H1 (cell line): ENCODE measurements at regions not wholly inside any gene's neighbourhood (a gene's known extent, or its start where the extent isn't known, plus 50 kb on each side); places are given as distances from the start of the nearest gene placed in this dataset.

Source experiments
- CTCF ChIA-PET: fragments of 300-600 bp; sonication (Branson Sonifier 250); formaldehyde crosslinking; loops from one replicate; lab custom pipeline; 2021; ENCODE audit not compliant: partially characterized antibody; lab: Charles Lee
- POLR2A ChIA-PET: fragments of 300-600 bp; sonication (Branson Sonifier 250); formaldehyde crosslinking; loops from one replicate; lab custom pipeline; 2021; ENCODE audit warnings: inconsistent platforms; ENCODE audit not compliant: partially characterized antibody; lab: Charles Lee
- DNase-seq, 2 experiments: peaks; one replicate each; pipeline versions ENCODE4 v3.0.0 to v3.0.0-alpha.2; 2010 to 2022; ENCODE audit warnings: low spot score in 2 of 2, low read depth in 1 of 2, mixed read lengths in 1 of 2
- FAIRE-seq: peaks from 2 replicates; lab custom pipeline; 2011; peaks lifted over from hg19 to GRCh38; lab: Jason Lieb, UNC
- H2AFZ ChIP-seq: 2 replicates; pipeline ENCODE4 v1.8.1; 2012; ENCODE audit warnings: low read length, inconsistent platforms
- H2AK5ac ChIP-seq: 2 replicates; pipeline ENCODE4 v1.6.1; 2013; ENCODE audit warnings: low read depth, low read length
- H2BK120ac ChIP-seq: replicated peaks from 2 replicates; pipeline ENCODE3; 2013; ENCODE audit warnings: low read depth, low read length, inconsistent platforms
- H2BK12ac ChIP-seq: 2 replicates; pipeline ENCODE4 v1.6.1; 2013; ENCODE audit warnings: low read depth, low read length
- H2BK15ac ChIP-seq: 2 replicates; pipeline ENCODE4 v1.6.1; 2013; ENCODE audit warnings: low read length
- H2BK20ac ChIP-seq: 2 replicates; pipeline ENCODE4 v1.6.1; 2013; ENCODE audit warnings: low read length
- H2BK5ac ChIP-seq: 2 replicates; pipeline ENCODE4 v1.6.1; 2013; ENCODE audit warnings: low read depth, low read length
- H3K14ac ChIP-seq: 2 replicates; pipeline ENCODE4 v1.6.1; 2013; ENCODE audit warnings: inconsistent platforms; ENCODE audit not compliant: insufficient read length
- H3K18ac ChIP-seq: 2 replicates; pipeline ENCODE4 v1.6.1; 2013; ENCODE audit warnings: low read length; ENCODE audit errors: extremely low read depth
- H3K23ac ChIP-seq: 2 replicates; pipeline ENCODE4 v1.6.1; 2013; ENCODE audit warnings: inconsistent platforms; ENCODE audit not compliant: insufficient read length
- H3K23me2 ChIP-seq: 2 replicates; pipeline ENCODE4 v1.6.1; 2013; ENCODE audit warnings: low read depth, low read length
- H3K27ac ChIP-seq: 2 replicates; pipeline ENCODE4 v1.6.1; 2011; ENCODE audit warnings: low read depth, low read length, inconsistent platforms
- H3K27me3 ChIP-seq, 4 experiments: replicated peaks in 1 of 4; 1 replicate in 1 of 4; 2 replicates in 3 of 4; pipeline versions ENCODE4 v1.6.1 to v1.8.1; 2011 to 2013; ENCODE audit warnings: low read length in 3 of 4, mild to moderate bottlenecking in 3 of 4, inconsistent platforms in 2 of 4, mixed read lengths in 2 of 4, moderate library complexity in 1 of 4; ENCODE audit not compliant: control insufficient read depth in 3 of 4, insufficient read depth in 3 of 4; ENCODE audit errors: extremely low read depth in 1 of 4
- H3K36me3 ChIP-seq, 4 experiments: 2 replicates each; pipeline versions ENCODE4 v1.6.1 to v1.8.1; 2011 to 2013; ENCODE audit warnings: mild to moderate bottlenecking in 4 of 4, low read length in 3 of 4, moderate library complexity in 2 of 4, control low read depth in 1 of 4, inconsistent platforms in 1 of 4; ENCODE audit not compliant: insufficient read depth in 4 of 4, control insufficient read depth in 2 of 4
- H3K4ac ChIP-seq: replicated peaks from 2 replicates; pipeline ENCODE3; 2013; ENCODE audit warnings: low read length, low read depth, mixed read lengths, inconsistent platforms; ENCODE audit not compliant: insufficient read length
- H3K4me1 ChIP-seq, 4 experiments: replicated peaks in 1 of 4; 1 replicate in 1 of 4; 2 replicates in 3 of 4; pipeline versions ENCODE4 v1.6.1 to v1.8.1; 2011 to 2013; ENCODE audit warnings: low read length in 3 of 4, inconsistent platforms in 2 of 4, mixed read lengths in 1 of 4; ENCODE audit not compliant: insufficient read depth in 4 of 4, control insufficient read depth in 3 of 4
- H3K4me2 ChIP-seq, 2 experiments: 2 replicates each; pipeline versions ENCODE4 v1.6.1 to v1.8.1; 2011 to 2013; ENCODE audit warnings: low read depth in 2 of 2, low read length in 2 of 2, control low read depth in 1 of 2, inconsistent platforms in 1 of 2, mild to moderate bottlenecking in 1 of 2; ENCODE audit not compliant: insufficient read depth in 1 of 2
- H3K4me3 ChIP-seq, 4 experiments: fragments of 200-600, 300-600 bp in 1 of 4; sonication (generic), shearing (Covaris generic), sonication (Bioruptor Twin) in 1 of 4; 2 replicates each; pipeline versions ENCODE4 v1.5.1 to v1.8.1; 2011 to 2016; ENCODE audit warnings: low read length in 4 of 4, low read depth in 3 of 4, control low read depth in 2 of 4, inconsistent platforms in 2 of 4, mild to moderate bottlenecking in 2 of 4, mixed read lengths in 1 of 4, moderate library complexity in 1 of 4; ENCODE audit not compliant: insufficient read depth in 2 of 4; ENCODE audit errors: extremely low read depth in 1 of 4
- H3K56ac ChIP-seq: replicated peaks from 2 replicates; pipeline ENCODE3; 2013; ENCODE audit warnings: low read depth, mild to moderate bottlenecking, mixed read lengths, low read length, inconsistent platforms; ENCODE audit not compliant: insufficient read length
- H3K79me1 ChIP-seq: 2 replicates; pipeline ENCODE4 v1.6.1; 2013; ENCODE audit warnings: low read depth, low read length, control low read depth
- H3K79me2 ChIP-seq, 2 experiments: 2 replicates each; pipeline versions ENCODE4 v1.6.1 to v1.8.1; 2012 to 2013; ENCODE audit warnings: low read length in 2 of 2, mild to moderate bottlenecking in 2 of 2, inconsistent platforms in 1 of 2; ENCODE audit not compliant: insufficient read depth in 2 of 2, control insufficient read depth in 1 of 2
- H3K9ac ChIP-seq, 4 experiments: replicated peaks in 1 of 4; 1 replicate in 1 of 4; 2 replicates in 3 of 4; pipeline versions ENCODE4 v1.6.1 to v1.8.1; 2011 to 2013; ENCODE audit warnings: low read depth in 3 of 4, low read length in 3 of 4, control low read depth in 2 of 4, mild to moderate bottlenecking in 2 of 4, moderate library complexity in 2 of 4, inconsistent platforms in 1 of 4; ENCODE audit errors: extremely low read depth in 1 of 4
- H3K9me3 ChIP-seq, 2 experiments: 2 replicates each; pipeline versions ENCODE4 v1.6.1 to v1.8.1; 2012 to 2013; ENCODE audit warnings: mild to moderate bottlenecking in 2 of 2, moderate library complexity in 2 of 2, control low read depth in 1 of 2, inconsistent platforms in 1 of 2, low read depth in 1 of 2, low read length in 1 of 2, mixed read lengths in 1 of 2; ENCODE audit not compliant: insufficient read depth in 2 of 2
- H4K20me1 ChIP-seq, 2 experiments: replicated peaks in 1 of 2; 2 replicates each; pipeline versions ENCODE3 to v1.8.1; 2011 to 2013; ENCODE audit warnings: inconsistent platforms in 2 of 2, low read length in 2 of 2, mild to moderate bottlenecking in 1 of 2; ENCODE audit not compliant: insufficient read depth in 2 of 2, control insufficient read depth in 1 of 2
- H4K5ac ChIP-seq: 2 replicates; pipeline ENCODE4 v1.6.1; 2013; ENCODE audit warnings: low read length, low read depth, mixed read lengths, inconsistent platforms; ENCODE audit not compliant: insufficient read length
- H4K8ac ChIP-seq: 2 replicates; pipeline ENCODE4 v1.8.0; 2013; ENCODE audit warnings: mild to moderate bottlenecking, moderate library complexity, low read length, inconsistent platforms; ENCODE audit not compliant: insufficient read depth; ENCODE audit errors: extremely low read depth
- H4K91ac ChIP-seq: replicated peaks from 2 replicates; pipeline ENCODE3; 2013; ENCODE audit warnings: low read length, mixed read lengths, inconsistent platforms; ENCODE audit not compliant: insufficient read length
- BACH1 ChIP-seq: IDR thresholded peaks from 2 replicates; pipeline ENCODE4 v1.6.1; 2012; ENCODE audit warnings: low read length, improper control_type of control experiment
- BCL11A ChIP-seq, 2 experiments: IDR thresholded peaks; one replicate each; pipeline ENCODE4 v1.6.1; 2011; ENCODE audit warnings: low read depth in 2 of 2, low read length in 2 of 2, mild to moderate bottlenecking in 2 of 2
- CBX5 ChIP-seq: fragments of 300-800, 300-1000 bp; sonication (generic); IDR thresholded peaks from 2 replicates; pipeline ENCODE4 v1.7.1; 2016; ENCODE audit warnings: antibody characterized with exemption, low read length, low read depth
- CHD2 ChIP-seq: IDR thresholded peaks from 2 replicates; pipeline ENCODE4 v1.6.1; 2012; ENCODE audit warnings: low read length, improper control_type of control experiment
- JUN ChIP-seq: IDR thresholded peaks from 2 replicates; pipeline ENCODE4 v1.6.1; 2011; ENCODE audit warnings: low read depth, mild to moderate bottlenecking, improper control_type of control experiment, low read length
- POLR2AphosphoS5 ChIP-seq: IDR thresholded peaks from 2 replicates; pipeline ENCODE4 v1.6.1; 2011; ENCODE audit warnings: low read depth, low read length
- RFX5 ChIP-seq: IDR thresholded peaks from 2 replicates; pipeline ENCODE4 v1.6.1; 2011; ENCODE audit warnings: low read depth, low read length, improper control_type of control experiment, borderline replicate concordance
- SIX5 ChIP-seq: IDR thresholded peaks from 2 replicates; pipeline ENCODE4 v1.6.1; 2011; ENCODE audit warnings: mild to moderate bottlenecking, low read depth, low read length
- TEAD4 ChIP-seq: IDR thresholded peaks from 2 replicates; pipeline ENCODE4 v1.6.1; 2012; ENCODE audit warnings: low read depth, low read length, inconsistent platforms, mixed read lengths
- YY1 ChIP-seq: IDR thresholded peaks from 2 replicates; pipeline ENCODE4 v1.6.1; 2011; ENCODE audit warnings: low read depth, mild to moderate bottlenecking, low read length
- WGBS, 2 experiments: shearing (Covaris generic) in 1 of 2; methylation state at CpG; one replicate each; pipeline versions ENCODE4 v1.1.6 to v1.1.7; 2013 to 2015; ENCODE audit warnings: low lambda C conversion rate in 2 of 2, mixed read lengths in 2 of 2, inconsistent platforms in 1 of 2, low coverage in 1 of 2, missing lambda C conversion rate in 1 of 2; ENCODE audit not compliant: insufficient replicate concordance in 2 of 2, insufficient coverage in 1 of 2, insufficient read length in 1 of 2; ENCODE audit errors: extremely low coverage in 1 of 2, missing lambda C conversion rate in 1 of 2; 5-methylcytosine and 5-hydroxymethylcytosine counted together
- TF ChIP-seq, protein P1 (sequence below): IDR thresholded peaks from 2 replicates; pipeline ENCODE4 v1.6.1; 2012; ENCODE audit warnings: inconsistent platforms

GRCh38 chr11:69563306-69563705 is 77.7 kb upstream of the CCND1 start:
- no peak for FAIRE-seq
- TF ChIP-seq CBX5 (no peak), SIX5 (no peak), RFX5 (no peak), CHD2 (no peak), BCL11A (IDR thresholded peaks at IDR 0.05; ENCODE audit: low read depth in 2 of 2, low read length in 2 of 2) (no peak), YY1 (no peak), POLR2AphosphoS5 (no peak), JUN (no peak), TEAD4 (no peak), BACH1 (no peak)
- TF ChIP-seq, protein P1, sequence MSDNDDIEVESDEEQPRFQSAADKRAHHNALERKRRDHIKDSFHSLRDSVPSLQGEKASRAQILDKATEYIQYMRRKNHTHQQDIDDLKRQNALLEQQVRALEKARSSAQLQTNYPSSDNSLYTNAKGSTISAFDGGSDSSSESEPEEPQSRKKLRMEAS: no peak
- no peaks in the 10 kb centered on the region for H3K27me3 ChIP-seq
- no peak overlapping the region for H2BK15ac ChIP-seq
- H2BK120ac ChIP-seq: no peak overlapping the region
- no peaks in the 10 kb centered on the region for H3K79me1 ChIP-seq
- no peak overlapping the region for H2BK20ac ChIP-seq
- no peak overlapping the region for H3K56ac ChIP-seq
- no peaks in the 10 kb centered on the region for H3K36me3 ChIP-seq
- WGBS, 2 experiments: 88% methylated on average over 4 of the region's 4 CpGs; no CpG with 5 or more reads in 1 of the 2 experiments
- H2AK5ac ChIP-seq: no peak overlapping the region
- H3K4me3 ChIP-seq: no peak overlapping the region
- no peak overlapping the region for H4K91ac ChIP-seq
- no peak overlapping the region for H3K9ac ChIP-seq
- no peak overlapping the region for H3K4ac ChIP-seq
- H3K23ac ChIP-seq: no peak overlapping the region
- H3K4me1 ChIP-seq: 0 out of 7 replicates have a peak, but pooled peaks cover 0 to 2% (median 0%) of the 10 kb centered on the region in 4 experiments
- CTCF ChIA-PET: no interaction called here
- H3K4me2 ChIP-seq: no peak overlapping the region
- H3K9me3 ChIP-seq: no peaks in the 10 kb centered on the region
- H2BK12ac ChIP-seq: no peak overlapping the region
- no peak overlapping the region for H2AFZ ChIP-seq
- no peak overlapping the region for H3K27ac ChIP-seq
- H3K18ac ChIP-seq: no peak overlapping the region
- H4K20me1 ChIP-seq: no peaks in the 10 kb centered on the region
- no peaks in the 10 kb centered on the region for H3K23me2 ChIP-seq
- DNase-seq: no peak
- no peak overlapping the region for H3K14ac ChIP-seq
- POLR2A ChIA-PET: no interaction called here
- H2BK5ac ChIP-seq: no peak overlapping the region
- no peak overlapping the region for H4K5ac ChIP-seq
- H3K79me2 ChIP-seq: no peaks in the 10 kb centered on the region
- no peak overlapping the region for H4K8ac ChIP-seq
